KOPT-K1 (cell line): ENCODE measurements at regions not wholly inside any gene's neighbourhood (a gene's known extent, or its start where the extent isn't known, plus 50 kb on each side); places are given as distances from the start of the nearest gene placed in this dataset.

Experiments
- H3K27ac ChIP-seq: fragments of 200-600 bp; sonication (generic); 2 replicates; pipeline ENCODE4 v1.5.1; 2016; ENCODE audit warnings: antibody characterized with exemption, mild to moderate bottlenecking, low read depth, low read length; ENCODE audit not compliant: poor library complexity, severe bottlenecking
- H3K36me3 ChIP-seq: fragments of 200-600 bp; sonication (generic); 2 replicates; pipeline ENCODE4 v1.5.1; 2017; ENCODE audit warnings: antibody characterized with exemption, mild to moderate bottlenecking, low read length, moderate library complexity; ENCODE audit not compliant: insufficient read depth
- H3K9me3 ChIP-seq: fragments of 200-600 bp; sonication (generic); 2 replicates; pipeline ENCODE4 v1.5.1; 2017; ENCODE audit warnings: antibody characterized with exemption, low read length, mild to moderate bottlenecking; ENCODE audit not compliant: insufficient read depth, poor library complexity, severe bottlenecking

GRCh38 chr5:68949711-68950110, 144.1 kb upstream of the SLC30A5 start:
- no peak overlapping the region for H3K27ac ChIP-seq
- no peaks in the 10 kb centered on the region for H3K36me3 ChIP-seq
- no peaks in the 10 kb centered on the region for H3K9me3 ChIP-seq

GRCh38 chr5:68950125-68950524, 143.7 kb upstream of the SLC30A5 start:
- no peaks in the 10 kb centered on the region for H3K9me3 ChIP-seq
- no peaks in the 10 kb centered on the region for H3K36me3 ChIP-seq
- H3K27ac ChIP-seq = no peak overlapping the region

GRCh38 chr5:68950930-68951329, 142.9 kb upstream of the SLC30A5 start:
- H3K36me3 ChIP-seq = no peaks in the 10 kb centered on the region
- no peak overlapping the region for H3K27ac ChIP-seq
- H3K9me3 ChIP-seq = no peaks in the 10 kb centered on the region

- Histone ChIP-seq H3K27ac (no peak overlapping the region), H3K9me3 (no peaks in the 10 kb centered on the region), H3K36me3 (no peaks in the 10 kb centered on the region)
Measured at GRCh38 chr5:68953231-68953874, 140.5 kb upstream of the SLC30A5 start.

GRCh38 chr5:68953875-68954617, 139.8 kb upstream of the SLC30A5 start:
- no peak overlapping the region for H3K27ac ChIP-seq
- no peaks in the 10 kb centered on the region for H3K9me3 ChIP-seq
- no peaks in the 10 kb centered on the region for H3K36me3 ChIP-seq

GRCh38 chr5:68954618-68954910, 139.2 kb upstream of the SLC30A5 start:
- no peaks in the 10 kb centered on the region for H3K36me3 ChIP-seq
- H3K27ac ChIP-seq = no peak overlapping the region
- H3K9me3 ChIP-seq = no peaks in the 10 kb centered on the region

- H3K9me3 ChIP-seq = no peaks in the 10 kb centered on the region
- no peaks in the 10 kb centered on the region for H3K36me3 ChIP-seq
- H3K27ac ChIP-seq = no peak overlapping the region
Measured at GRCh38 chr5:68957591-68957990, 136.2 kb upstream of the SLC30A5 start.

- Histone ChIP-seq H3K9me3 (no peaks in the 10 kb centered on the region), H3K36me3 (no peaks in the 10 kb centered on the region), H3K27ac (no peak overlapping the region)
Measured at GRCh38 chr5:68958428-68958827, 135.4 kb upstream of the SLC30A5 start.

GRCh38 chr5:68960456-68960855, 133.4 kb upstream of the SLC30A5 start:
- H3K27ac ChIP-seq = no peak overlapping the region
- no peaks in the 10 kb centered on the region for H3K36me3 ChIP-seq
- H3K9me3 ChIP-seq = no peaks in the 10 kb centered on the region

GRCh38 chr5:68960961-68961360, 132.9 kb upstream of the SLC30A5 start:
- H3K27ac ChIP-seq = no peak overlapping the region
- no peaks in the 10 kb centered on the region for H3K9me3 ChIP-seq
- no peaks in the 10 kb centered on the region for H3K36me3 ChIP-seq

- Histone ChIP-seq H3K27ac (no peak overlapping the region), H3K9me3 (no peaks in the 10 kb centered on the region), H3K36me3 (no peaks in the 10 kb centered on the region)
Measured at GRCh38 chr5:68961762-68962161, 132.1 kb upstream of the SLC30A5 start.

GRCh38 chr5:68962757-68963484, 130.9 kb upstream of the SLC30A5 start:
- no peaks in the 10 kb centered on the region for H3K9me3 ChIP-seq
- H3K36me3 ChIP-seq = no peaks in the 10 kb centered on the region
- H3K27ac ChIP-seq = no peak overlapping the region

GRCh38 chr5:68964679-68965078, 129.1 kb upstream of the SLC30A5 start:
- no peaks in the 10 kb centered on the region for H3K9me3 ChIP-seq
- no peak overlapping the region for H3K27ac ChIP-seq
- no peaks in the 10 kb centered on the region for H3K36me3 ChIP-seq

- Histone ChIP-seq H3K36me3 (no peaks in the 10 kb centered on the region), H3K27ac (no peak overlapping the region), H3K9me3 (no peaks in the 10 kb centered on the region)
Measured at GRCh38 chr5:68965926-68966325, 127.9 kb upstream of the SLC30A5 start.

GRCh38 chr5:68966596-68966995, 127.2 kb upstream of the SLC30A5 start:
- no peak overlapping the region for H3K27ac ChIP-seq
- H3K36me3 ChIP-seq = no peaks in the 10 kb centered on the region
- H3K9me3 ChIP-seq = no peaks in the 10 kb centered on the region

GRCh38 chr5:68968429-68968828, 125.4 kb upstream of the SLC30A5 start:
- H3K27ac ChIP-seq = no peak overlapping the region
- no peaks in the 10 kb centered on the region for H3K36me3 ChIP-seq
- H3K9me3 ChIP-seq = no peaks in the 10 kb centered on the region
